ENCODE measurements at regions not wholly inside any gene's neighbourhood (a gene's known extent, or its start where the extent isn't known, plus 50 kb on each side); places are given as distances from the start of the nearest gene placed in this dataset.

DNA sequence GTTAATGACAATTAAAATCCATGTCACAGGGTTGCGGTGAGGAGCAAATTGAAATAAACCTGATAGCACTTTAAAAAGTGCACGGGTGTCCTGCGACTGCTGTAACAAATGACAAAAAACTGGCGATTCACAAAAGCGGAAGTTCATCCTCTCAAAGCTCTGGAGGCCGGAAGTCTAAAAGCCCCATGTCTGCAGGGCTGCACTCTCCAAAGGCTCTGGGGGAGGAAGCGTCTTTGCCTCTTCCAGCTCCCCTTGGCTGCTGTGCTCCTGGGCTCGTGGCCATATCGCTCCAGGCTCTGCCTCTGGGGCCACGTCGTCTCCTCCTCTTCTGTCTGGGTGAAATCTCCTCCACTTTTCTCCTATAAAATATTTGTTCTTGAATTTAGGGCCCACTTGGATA is 273.9 kb upstream of the IRX2 start:
- no peak for TF ChIP-seq CTCF (IDR thresholded peaks at IDR 0.05)
- no peak for TF ChIP-seq ZFX (IDR thresholded peaks at IDR 0.05; ENCODE audit: borderline replicate concordance)
